GM12878 (cell line): ENCODE measurements at regions not wholly inside any gene's neighbourhood (a gene's known extent, or its start where the extent isn't known, plus 50 kb on each side); places are given as distances from the start of the nearest gene placed in this dataset.

ENCODE experiments used
- ATAC-seq: fragments of 200-7000 bp; cut with Tn5 transposase; 3 replicates; pipeline ENCODE4 v1.9.1; 2020; ENCODE audit warnings: mild to moderate bottlenecking, moderate library complexity
- BruUV-seq: library from RNA; stranded (reverse); fragments of 400-500 nt; replicated peaks from 2 replicates; lab custom pipeline; 2021; lab: Mats Ljungman, UMichigan
- CTCF ChIA-PET: fragments of 300-600 bp; sonication (Branson Sonifier 250); formaldehyde crosslinking; extraction: SDS; loops from one replicate; lab custom pipeline; 2021; ENCODE audit warnings: inconsistent platforms; lab: Yijun Ruan, JAX
- POLR2A ChIA-PET: fragments of 350-600 bp; formaldehyde crosslinking; extraction: SDS; loops from one replicate; lab custom pipeline; 2021; ENCODE audit warnings: inconsistent platforms; lab: Charles Lee
- RAD21 ChIA-PET: fragments of 300-600 bp; sonication (Branson Sonifier 250); formaldehyde crosslinking; loops from one replicate; lab custom pipeline; 2023; ENCODE audit warnings: antibody characterized with exemption; ENCODE audit not compliant: unreplicated experiment; lab: Charles Lee
- SMC1A ChIA-PET: fragments of 300-600 bp; sonication (Branson Sonifier 250); formaldehyde crosslinking; loops from one replicate; lab custom pipeline; 2023; ENCODE audit not compliant: unreplicated experiment, uncharacterized antibody; lab: Charles Lee
- DNase-seq: peaks from one replicate; pipeline ENCODE4 v3.0.0-alpha.2; 2011; ENCODE audit warnings: low read depth, low spot score
- FAIRE-seq: peaks from 3 replicates; lab custom pipeline; 2011; peaks lifted over from hg19 to GRCh38; lab: Jason Lieb, UNC
- H2AFZ ChIP-seq: 2 replicates; pipeline ENCODE4 v1.6.0; 2011; ENCODE audit warnings: low read depth, low read length, control low read depth; ENCODE audit not compliant: control insufficient read depth
- H3K27ac ChIP-seq: 2 replicates; pipeline ENCODE4 v1.5.1; 2011; ENCODE audit warnings: control low read depth; ENCODE audit not compliant: control insufficient read depth, insufficient read depth
- H3K27me3 ChIP-seq, 2 experiments: replicated peaks in 1 of 2; 2 replicates each; pipeline versions ENCODE4 v1.6.0 to v1.6.1; 2011; ENCODE audit warnings: low read length in 1 of 2; ENCODE audit not compliant: control insufficient read depth in 2 of 2, insufficient read depth in 2 of 2
- H3K36me3 ChIP-seq, 2 experiments: 2 replicates each; pipeline ENCODE4 v1.5.1; 2011; ENCODE audit warnings: low read length in 1 of 2; ENCODE audit not compliant: control insufficient read depth in 2 of 2, insufficient read depth in 2 of 2
- H3K4me1 ChIP-seq: 2 replicates; pipeline ENCODE4 v1.6.1; 2011; ENCODE audit warnings: mild to moderate bottlenecking, low read length, moderate library complexity, mixed read lengths; ENCODE audit not compliant: control insufficient read depth, insufficient read depth
- H3K4me2 ChIP-seq: 2 replicates; pipeline ENCODE4 v1.6.0; 2011; ENCODE audit warnings: control low read depth; ENCODE audit not compliant: control insufficient read depth, insufficient read depth
- H3K4me3 ChIP-seq: fragments of 200-600 bp; sonication (generic); 2 replicates; pipeline ENCODE4 v1.5.1; 2016
- H3K79me2 ChIP-seq: 2 replicates; pipeline ENCODE4 v1.6.0; 2011; ENCODE audit warnings: low read length; ENCODE audit not compliant: control insufficient read depth, insufficient read depth
- H3K9ac ChIP-seq: 2 replicates; pipeline ENCODE4 v1.8.0; 2011; ENCODE audit warnings: low read length, control low read depth, mixed read lengths; ENCODE audit not compliant: control insufficient read depth, insufficient read depth
- H3K9me3 ChIP-seq: replicated peaks from 3 replicates; pipeline ENCODE4 v1.5.1; 2011; ENCODE audit warnings: mild to moderate bottlenecking, low read length; ENCODE audit not compliant: control insufficient read depth, insufficient read depth
- H4K20me1 ChIP-seq: 2 replicates; pipeline ENCODE4 v1.6.0; 2011; ENCODE audit not compliant: control insufficient read depth, insufficient read depth
- CHD1 ChIP-seq: IDR thresholded peaks from 2 replicates; pipeline ENCODE4 v1.6.1; 2012; ENCODE audit warnings: low read depth, low read length, improper control_type of control experiment
- EZH2 ChIP-seq: IDR thresholded peaks from 2 replicates; pipeline ENCODE4 v1.6.1; 2012; ENCODE audit warnings: low read depth, mild to moderate bottlenecking, control low read depth, inconsistent platforms, low read length, borderline replicate concordance; ENCODE audit not compliant: control insufficient read depth
- GABPA ChIP-seq: IDR thresholded peaks from 2 replicates; pipeline ENCODE4 v1.6.1; 2014; ENCODE audit warnings: antibody characterized with exemption, low read depth, mild to moderate bottlenecking, inconsistent platforms
- RAD51 ChIP-seq: fragments of 450-650 bp; IDR thresholded peaks from 2 replicates; pipeline ENCODE4 v1.6.1; 2016; ENCODE audit warnings: moderate library complexity, mild to moderate bottlenecking, inconsistent platforms
- WGBS: methylation state at CpG from one replicate; pipeline ENCODE4 v1.1.6; 2016; ENCODE audit warnings: low lambda C conversion rate; ENCODE audit not compliant: insufficient replicate concordance, insufficient coverage; ENCODE audit errors: missing lambda C conversion rate; 5-methylcytosine and 5-hydroxymethylcytosine counted together
- in situ Hi-C: fragments of 300-500 bp; cut with MboI; formaldehyde crosslinking; loops from 9 replicates; pipeline ENCODE4 v1.14.3; 2018; ENCODE audit warnings: mixed read lengths
- intact Hi-C: fragments of 100-400 bp; cut with micrococcal nuclease; formaldehyde crosslinking; loops from one replicate; pipeline ENCODE4 v1.14.2; 2022; ENCODE audit not compliant: unreplicated experiment
- TF ChIP-seq, protein P1 (sequence below): fragments of 450-650 bp; IDR thresholded peaks from 2 replicates; pipeline ENCODE4 v1.6.1; 2017; ENCODE audit warnings: antibody characterized with exemption, mild to moderate bottlenecking, moderate library complexity

DNA sequence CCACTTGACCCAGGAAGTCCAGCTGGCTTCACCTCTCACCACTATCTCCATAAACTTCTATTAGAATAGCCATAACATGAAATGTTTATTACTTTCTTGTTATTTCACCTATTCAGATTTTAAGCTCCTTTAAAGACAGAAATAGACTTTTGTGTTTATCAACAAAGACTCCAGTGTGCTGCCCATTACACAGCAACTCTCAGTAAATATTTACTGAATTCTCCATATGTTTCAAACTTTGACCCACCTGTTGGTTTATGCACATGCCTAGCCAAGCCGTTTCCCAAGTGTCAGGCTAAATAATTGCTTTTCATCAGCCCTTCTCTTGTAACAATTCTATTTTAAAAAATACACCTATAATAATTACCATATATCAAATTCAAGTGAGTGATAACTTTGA is 242.9 kb upstream of the NEIL3 start:
- FAIRE-seq, result no peak
- intact Hi-C loops, result no loop called here

DNA sequence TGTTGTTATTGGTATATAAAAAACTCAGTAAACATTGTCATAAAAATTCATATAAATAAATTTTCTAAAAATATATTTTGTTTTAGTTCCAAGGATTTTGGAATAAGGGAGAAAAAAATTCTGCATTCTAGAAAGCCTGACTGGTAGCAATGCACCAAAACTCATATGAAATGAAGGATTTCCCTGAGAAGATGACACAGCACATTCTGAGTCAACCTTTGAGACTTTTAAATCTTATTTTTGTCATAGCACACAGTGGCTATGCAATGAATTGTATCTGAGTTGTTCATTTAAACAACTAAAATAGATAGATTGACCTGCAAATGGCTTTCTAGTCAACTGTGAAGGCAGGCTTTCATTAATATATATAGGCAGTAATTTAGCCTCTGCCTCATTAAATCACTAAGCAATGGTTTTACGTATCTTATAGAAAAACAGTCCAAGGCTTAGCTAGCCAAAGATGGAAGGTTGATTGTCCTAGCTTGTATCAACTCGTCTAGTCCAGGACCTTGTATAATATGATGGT is 239.1 kb upstream of the NEIL3 start:
- no peak for DNase-seq
- ChIA-PET RAD21 (no interaction called here), POLR2A (no interaction called here), CTCF (no interaction called here), SMC1A (no interaction called here)
- no peak for TF ChIP-seq GABPA
- H3K4me1 ChIP-seq, result no peaks in the 10 kb centered on the region
- no TSS peak for BruUV-seq
- H3K9me3 ChIP-seq, result no peaks in the 10 kb centered on the region
- H3K4me3 ChIP-seq, result no peak overlapping the region
- 19% methylated on average over 2 of the region's 2 CpGs for WGBS
- H2AFZ ChIP-seq, result no peak overlapping the region
- intact Hi-C loops, result no loop called here
- H3K4me2 ChIP-seq, result no peak overlapping the region
- H4K20me1 ChIP-seq, result no peaks in the 10 kb centered on the region
- H3K79me2 ChIP-seq, result no peaks in the 10 kb centered on the region
- in situ Hi-C loops, result no loop called here
- no peak for ATAC-seq
- H3K27me3 ChIP-seq, result no peaks in the 10 kb centered on the region
- H3K9ac ChIP-seq, result no peak overlapping the region
- FAIRE-seq, result no peak
- no peaks in the 10 kb centered on the region for H3K36me3 ChIP-seq
- H3K27ac ChIP-seq, result no peak overlapping the region

More for the DNA sequence above, 242.9 kb upstream of the NEIL3 start:
- BruUV-seq, result no TSS peak
- in situ Hi-C loops, result no loop called here
- H3K4me1 ChIP-seq, result no peaks in the 10 kb centered on the region
- no peaks in the 10 kb centered on the region for H3K79me2 ChIP-seq
- no peaks in the 10 kb centered on the region for H3K9me3 ChIP-seq
- H3K4me3 ChIP-seq, result no peak overlapping the region
- H4K20me1 ChIP-seq, result no peaks in the 10 kb centered on the region
- TF ChIP-seq, protein P1, sequence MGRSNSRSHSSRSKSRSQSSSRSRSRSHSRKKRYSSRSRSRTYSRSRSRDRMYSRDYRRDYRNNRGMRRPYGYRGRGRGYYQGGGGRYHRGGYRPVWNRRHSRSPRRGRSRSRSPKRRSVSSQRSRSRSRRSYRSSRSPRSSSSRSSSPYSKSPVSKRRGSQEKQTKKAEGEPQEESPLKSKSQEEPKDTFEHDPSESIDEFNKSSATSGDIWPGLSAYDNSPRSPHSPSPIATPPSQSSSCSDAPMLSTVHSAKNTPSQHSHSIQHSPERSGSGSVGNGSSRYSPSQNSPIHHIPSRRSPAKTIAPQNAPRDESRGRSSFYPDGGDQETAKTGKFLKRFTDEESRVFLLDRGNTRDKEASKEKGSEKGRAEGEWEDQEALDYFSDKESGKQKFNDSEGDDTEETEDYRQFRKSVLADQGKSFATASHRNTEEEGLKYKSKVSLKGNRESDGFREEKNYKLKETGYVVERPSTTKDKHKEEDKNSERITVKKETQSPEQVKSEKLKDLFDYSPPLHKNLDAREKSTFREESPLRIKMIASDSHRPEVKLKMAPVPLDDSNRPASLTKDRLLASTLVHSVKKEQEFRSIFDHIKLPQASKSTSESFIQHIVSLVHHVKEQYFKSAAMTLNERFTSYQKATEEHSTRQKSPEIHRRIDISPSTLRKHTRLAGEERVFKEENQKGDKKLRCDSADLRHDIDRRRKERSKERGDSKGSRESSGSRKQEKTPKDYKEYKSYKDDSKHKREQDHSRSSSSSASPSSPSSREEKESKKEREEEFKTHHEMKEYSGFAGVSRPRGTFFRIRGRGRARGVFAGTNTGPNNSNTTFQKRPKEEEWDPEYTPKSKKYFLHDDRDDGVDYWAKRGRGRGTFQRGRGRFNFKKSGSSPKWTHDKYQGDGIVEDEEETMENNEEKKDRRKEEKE, result no peak
- no peak for TF ChIP-seq RAD51
- TF ChIP-seq EZH2, result no peak
- TF ChIP-seq CHD1, result no peak
- ChIA-PET RAD21 (no interaction called here), POLR2A (no interaction called here), SMC1A (interaction anchor here (1.2 kb wide), 1 partner anchor 8 kb away, joined by 3 read pairs; no protein-coding TSS in a partner anchor), CTCF (no interaction called here)
- no peak overlapping the region for H3K9ac ChIP-seq
- no peak for ATAC-seq
- no peak overlapping the region for H2AFZ ChIP-seq
- no peak overlapping the region for H3K27ac ChIP-seq
- WGBS, result 0% methylated on average over 1 of the region's 1 CpG
- no peaks in the 10 kb centered on the region for H3K27me3 ChIP-seq
- H3K36me3 ChIP-seq, result no peaks in the 10 kb centered on the region
- DNase-seq, result no peak
- no peak overlapping the region for H3K4me2 ChIP-seq
